ENCODE measurements at regions not wholly inside any gene's neighbourhood (a gene's known extent, or its start where the extent isn't known, plus 50 kb on each side); places are given as distances from the start of the nearest gene placed in this dataset.
A peak's percentile ranks its signal among the peaks of the same experiment; 100 is the strongest.
"Not testable (repeated sequence)": the region's sequence is repeated elsewhere in the genome, so short reads cannot be mapped to it uniquely, and the experiment has no call there.

DNA sequence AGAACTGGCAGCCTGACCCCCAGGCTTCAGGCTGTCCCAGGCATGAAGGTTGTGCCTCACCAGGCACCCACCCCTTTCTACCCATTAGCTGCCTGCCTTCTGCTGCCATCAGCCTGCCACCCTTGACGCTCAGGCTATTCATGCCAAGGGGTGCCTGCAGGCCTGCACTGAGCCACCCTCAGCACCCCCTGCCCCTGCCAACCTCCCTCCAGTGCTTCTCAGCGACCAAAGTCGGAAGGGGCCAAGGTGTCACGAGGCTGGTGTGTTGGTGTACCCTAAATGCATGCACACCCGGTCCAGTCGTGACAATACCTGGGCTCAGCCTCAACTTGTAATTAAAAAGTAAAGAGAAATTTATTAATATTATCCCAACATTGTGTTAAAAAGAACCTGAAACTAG is 422.7 kb downstream of the ARL4A start:
- peaks cover 0 to 5% (median 3%) of the 10 kb centered on the region in 5 donors for H3K27me3 Mint-ChIP-seq
- no peaks in the 10 kb centered on the region for H3K4me1 ChIP-seq (ENCODE audit: control insufficient read depth in 2 of 2, insufficient read depth in 2 of 2, low read length in 2 of 2)
- no peaks in the 10 kb centered on the region for H3K27me3 ChIP-seq (ENCODE audit: control insufficient read depth in 2 of 2, insufficient read depth in 2 of 2, low read length in 2 of 2)
- ATAC-seq (no peak), DNase-seq (no peak)
- H3K36me3 Mint-ChIP-seq = no peaks in the 10 kb centered on the region
- H3K36me3 ChIP-seq (ENCODE audit: control insufficient read depth in 2 of 3, insufficient read depth in 3 of 3, low read length in 3 of 3) = no peaks in the 10 kb centered on the region
- CTCF ChIA-PET = no interaction called here
- no peaks in the 10 kb centered on the region for H3K9me3 ChIP-seq (ENCODE audit: control insufficient read depth in 2 of 3, low read length in 3 of 3)
- POLR2A ChIA-PET = no interaction called here
- H3K9me3 Mint-ChIP-seq = peaks cover 0 to 2% (median 0%) of the 10 kb centered on the region in 11 donors
- no peak overlapping the region for H3K27ac ChIP-seq (ENCODE audit: low read depth, low read length)
- H3K4me3 Mint-ChIP-seq = no peak overlapping the region
- no peaks in the 10 kb centered on the region for H3K4me1 Mint-ChIP-seq
- intact Hi-C loops (cut with micrococcal nuclease) = no loop called here
- H3K27ac Mint-ChIP-seq = peak overlapping the region in 1 of 9 donors; percentile 33
- no peak overlapping the region for H3K4me3 ChIP-seq (ENCODE audit: low read length)

DNA sequence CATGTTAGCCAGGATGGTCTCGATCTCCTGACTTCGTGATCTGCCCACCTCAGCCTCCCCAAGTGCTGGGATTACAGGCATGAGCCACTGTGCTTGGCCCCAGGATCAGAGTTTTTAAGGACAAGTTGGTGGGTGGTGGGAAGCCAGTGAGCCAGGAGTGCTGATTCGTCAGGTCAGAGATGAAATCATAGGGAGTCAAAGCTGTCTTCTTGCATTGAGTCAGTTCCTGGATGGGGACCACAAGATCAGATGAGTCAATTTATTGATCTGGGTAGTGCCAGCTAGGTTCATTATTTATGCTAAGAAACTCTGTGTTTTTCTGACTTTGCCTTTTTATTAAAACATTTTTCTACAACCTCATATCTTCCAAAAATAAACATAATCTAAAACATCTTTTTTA is 423.8 kb downstream of the ARL4A start:
- ATAC-seq = no peak
- Mint-ChIP-seq H3K4me1 (no peaks in the 10 kb centered on the region), H3K36me3 (no peaks in the 10 kb centered on the region), H3K9me3 (peaks cover 0 to 2% (median 0%) of the 10 kb centered on the region in 11 donors), H3K27me3 (peaks cover 0 to 5% (median 3%) of the 10 kb centered on the region in 5 donors), H3K27ac (no peak overlapping the region), H3K4me3 (no peak overlapping the region)
- intact Hi-C loops (cut with micrococcal nuclease) = no loop called here
- CTCF ChIA-PET = no interaction called here
- no peaks in the 10 kb centered on the region for H3K4me1 ChIP-seq (ENCODE audit: control insufficient read depth in 2 of 2, insufficient read depth in 2 of 2, low read length in 2 of 2)
- H3K27ac ChIP-seq (ENCODE audit: low read depth, low read length) = no peak overlapping the region
- DNase-seq = no peak
- POLR2A ChIA-PET = no interaction called here
- H3K27me3 ChIP-seq (ENCODE audit: control insufficient read depth in 2 of 2, insufficient read depth in 2 of 2, low read length in 2 of 2) = no peaks in the 10 kb centered on the region
- no peaks in the 10 kb centered on the region for H3K36me3 ChIP-seq (ENCODE audit: control insufficient read depth in 2 of 3, insufficient read depth in 3 of 3, low read length in 3 of 3)
- no peaks in the 10 kb centered on the region for H3K9me3 ChIP-seq (ENCODE audit: control insufficient read depth in 2 of 3, low read length in 3 of 3)
- no peak overlapping the region for H3K4me3 ChIP-seq (ENCODE audit: low read length)

DNA sequence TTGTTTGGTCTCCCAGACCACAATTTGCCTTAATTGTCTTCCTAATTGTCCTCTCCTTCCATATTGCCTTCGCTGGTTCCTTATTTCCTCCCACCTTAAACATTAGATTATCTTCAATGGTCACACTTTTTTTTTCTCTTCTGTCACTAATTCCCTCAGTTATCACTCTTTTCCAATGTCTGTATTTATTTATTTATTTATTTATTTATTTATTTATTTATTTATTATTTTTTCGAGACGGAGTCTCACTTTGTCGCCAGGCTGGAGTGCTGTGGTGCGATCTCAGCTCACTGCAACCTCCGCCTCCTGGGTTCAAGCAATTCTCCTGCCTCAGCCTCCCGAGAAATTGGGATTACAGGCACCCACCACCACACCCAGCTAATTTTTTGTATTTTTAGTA is 426.8 kb downstream of the ARL4A start:
- H3K36me3 Mint-ChIP-seq; CTCF ChIA-PET; ATAC-seq; H3K4me3 ChIP-seq (ENCODE audit: low read length); H3K4me3 Mint-ChIP-seq; H3K27ac Mint-ChIP-seq; DNase-seq; H3K4me1 ChIP-seq (ENCODE audit: control insufficient read depth in 2 of 2, insufficient read depth in 2 of 2, low read length in 2 of 2); POLR2A ChIA-PET; H3K9me3 Mint-ChIP-seq; H3K27ac ChIP-seq (ENCODE audit: low read depth, low read length); H3K27me3 ChIP-seq (ENCODE audit: control insufficient read depth in 2 of 2, insufficient read depth in 2 of 2, low read length in 2 of 2); H3K9me3 ChIP-seq (ENCODE audit: control insufficient read depth in 2 of 3, low read length in 3 of 3); intact Hi-C loops (cut with micrococcal nuclease); H3K27me3 Mint-ChIP-seq; H3K4me1 Mint-ChIP-seq; H3K36me3 ChIP-seq (ENCODE audit: control insufficient read depth in 2 of 3, insufficient read depth in 3 of 3, low read length in 3 of 3): not testable (repeated sequence)

DNA sequence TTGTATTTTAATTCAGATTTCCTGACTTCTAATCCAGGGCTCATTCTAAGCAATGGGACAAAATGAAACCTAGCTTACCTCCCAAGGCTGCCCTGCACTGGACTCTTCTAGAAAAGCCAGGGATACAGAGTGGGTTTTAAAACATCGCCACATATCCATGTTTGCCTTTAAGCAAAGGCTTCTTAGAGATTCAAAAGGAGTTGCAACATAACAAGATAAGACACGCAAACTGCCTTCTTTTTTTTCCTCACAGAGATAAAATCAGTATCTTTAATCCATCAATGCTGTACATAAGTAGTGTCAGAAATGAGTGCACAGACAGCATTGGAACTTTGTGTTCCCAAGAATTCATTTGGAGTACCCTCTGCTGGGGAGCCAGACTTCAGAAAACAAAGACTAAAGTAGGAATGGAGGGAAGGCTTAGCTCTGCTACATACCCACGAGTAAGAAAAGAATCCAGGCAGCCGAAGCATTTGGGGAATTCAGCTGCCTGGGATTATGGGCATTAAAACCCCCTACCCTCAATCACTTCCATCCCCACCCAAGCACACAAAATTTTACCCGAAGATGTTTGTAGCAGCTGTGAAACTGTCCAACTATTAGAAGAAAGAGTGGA is 427.8 kb downstream of the ARL4A start:
- POLR2A ChIA-PET = no interaction called here
- Mint-ChIP-seq H3K4me1 (no peaks in the 10 kb centered on the region), H3K27me3 (peaks cover 0 to 6% (median 4%) of the 10 kb centered on the region in 5 donors), H3K9me3 (no peaks in the 10 kb centered on the region), H3K36me3 (no peaks in the 10 kb centered on the region), H3K27ac (no peak overlapping the region), H3K4me3 (no peak overlapping the region)
- no peaks in the 10 kb centered on the region for H3K4me1 ChIP-seq (ENCODE audit: control insufficient read depth in 2 of 2, insufficient read depth in 2 of 2, low read length in 2 of 2)
- intact Hi-C loops (cut with micrococcal nuclease) = loop anchor here (5.0 kb wide), 2 partner anchors 428 to 478 kb away; partner anchors contain the start of gene ARL4A (in 1 of the 2)
- no peaks in the 10 kb centered on the region for H3K36me3 ChIP-seq (ENCODE audit: control insufficient read depth in 2 of 3, insufficient read depth in 3 of 3, low read length in 3 of 3)
- no peak overlapping the region for H3K27ac ChIP-seq (ENCODE audit: low read depth, low read length)
- no peak overlapping the region for H3K4me3 ChIP-seq (ENCODE audit: low read length)
- ATAC-seq = no peak
- CTCF ChIA-PET = no interaction called here
- DNase-seq = no peak
- H3K27me3 ChIP-seq (ENCODE audit: control insufficient read depth in 2 of 2, insufficient read depth in 2 of 2, low read length in 2 of 2) = no peaks in the 10 kb centered on the region
- no peaks in the 10 kb centered on the region for H3K9me3 ChIP-seq (ENCODE audit: control insufficient read depth in 2 of 3, low read length in 3 of 3)

DNA sequence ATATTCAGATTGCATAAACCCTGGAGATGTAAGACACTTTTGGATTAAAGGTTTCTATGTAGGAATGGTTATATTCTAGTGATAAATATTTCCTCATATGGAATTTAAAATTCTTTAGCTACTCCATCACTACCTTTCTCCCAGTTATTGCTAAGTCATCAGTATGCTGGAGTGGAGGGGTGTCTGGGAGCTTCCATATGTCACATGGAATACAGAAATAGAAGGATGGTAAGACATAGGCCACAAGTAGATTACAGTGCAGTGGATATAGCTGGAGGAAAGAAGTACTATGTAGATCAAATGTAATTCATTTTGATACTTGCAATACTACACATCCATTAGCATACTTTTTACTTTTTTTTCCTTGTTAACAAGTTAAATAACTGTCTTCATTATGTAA is 428.4 kb downstream of the ARL4A start:
- Mint-ChIP-seq H3K27ac (no peak overlapping the region), H3K4me1 (no peaks in the 10 kb centered on the region), H3K36me3 (no peaks in the 10 kb centered on the region), H3K4me3 (no peak overlapping the region), H3K9me3 (no peaks in the 10 kb centered on the region), H3K27me3 (peaks cover 0 to 6% (median 4%) of the 10 kb centered on the region in 5 donors)
- H3K27ac ChIP-seq (ENCODE audit: low read depth, low read length) = no peak overlapping the region
- ATAC-seq (no peak), DNase-seq (no peak)
- no peaks in the 10 kb centered on the region for H3K27me3 ChIP-seq (ENCODE audit: control insufficient read depth in 2 of 2, insufficient read depth in 2 of 2, low read length in 2 of 2)
- H3K36me3 ChIP-seq (ENCODE audit: control insufficient read depth in 2 of 3, insufficient read depth in 3 of 3, low read length in 3 of 3) = no peaks in the 10 kb centered on the region
- intact Hi-C loops (cut with micrococcal nuclease) = loop anchor here (2.0 to 5.0 kb wide), 3 partner anchors 429 to 479 kb away; partner anchors contain the start of gene ARL4A (in 1 of the 2)
- ChIA-PET CTCF (no interaction called here), POLR2A (no interaction called here)
- H3K4me1 ChIP-seq (ENCODE audit: control insufficient read depth in 2 of 2, insufficient read depth in 2 of 2, low read length in 2 of 2) = no peaks in the 10 kb centered on the region
- H3K4me3 ChIP-seq (ENCODE audit: low read length) = no peak overlapping the region
- no peaks in the 10 kb centered on the region for H3K9me3 ChIP-seq (ENCODE audit: control insufficient read depth in 2 of 3, low read length in 3 of 3)

DNA sequence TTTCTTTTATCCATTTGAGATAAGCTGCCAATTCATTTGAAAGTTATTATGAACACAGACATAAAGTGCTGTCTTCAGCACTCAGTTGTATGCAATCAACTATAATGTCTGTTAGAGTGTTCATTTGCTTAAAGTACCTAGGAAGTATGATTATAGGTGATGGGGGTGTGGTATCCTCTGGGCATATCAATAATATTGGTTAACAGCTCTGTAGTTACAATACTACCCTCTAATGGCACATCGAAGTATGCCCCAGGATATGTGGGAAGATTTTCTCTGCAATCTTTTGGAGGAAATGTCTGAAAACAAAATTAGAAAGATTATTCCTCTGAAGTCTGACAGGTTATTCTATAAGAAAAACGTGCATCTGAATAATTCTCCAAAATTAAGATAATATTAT is 429.7 kb downstream of the ARL4A start:
- ChIA-PET POLR2A (no interaction called here), CTCF (no interaction called here)
- Mint-ChIP-seq H3K27ac (no peak overlapping the region), H3K36me3 (no peaks in the 10 kb centered on the region), H3K27me3 (peaks cover 0 to 5% (median 3%) of the 10 kb centered on the region in 5 donors), H3K9me3 (peaks cover 0 to 9% (median 2%) of the 10 kb centered on the region in 11 donors), H3K4me1 (no peaks in the 10 kb centered on the region), H3K4me3 (no peak overlapping the region)
- Histone ChIP-seq H3K9me3 (ENCODE audit: control insufficient read depth in 2 of 3, low read length in 3 of 3) (no peaks in the 10 kb centered on the region), H3K27me3 (ENCODE audit: control insufficient read depth in 2 of 2, insufficient read depth in 2 of 2, low read length in 2 of 2) (no peaks in the 10 kb centered on the region), H3K4me1 (ENCODE audit: control insufficient read depth in 2 of 2, insufficient read depth in 2 of 2, low read length in 2 of 2) (no peaks in the 10 kb centered on the region), H3K36me3 (ENCODE audit: control insufficient read depth in 2 of 3, insufficient read depth in 3 of 3, low read length in 3 of 3) (no peaks in the 10 kb centered on the region), H3K27ac (ENCODE audit: low read depth, low read length) (no peak overlapping the region), H3K4me3 (ENCODE audit: low read length) (no peak overlapping the region)
- intact Hi-C loops (cut with micrococcal nuclease) = loop anchor here (2.0 to 5.0 kb wide), 3 partner anchors 430 to 480 kb away; partner anchors contain the start of gene ARL4A (in 1 of the 2)
- ATAC-seq = no peak
- DNase-seq = no peak

DNA sequence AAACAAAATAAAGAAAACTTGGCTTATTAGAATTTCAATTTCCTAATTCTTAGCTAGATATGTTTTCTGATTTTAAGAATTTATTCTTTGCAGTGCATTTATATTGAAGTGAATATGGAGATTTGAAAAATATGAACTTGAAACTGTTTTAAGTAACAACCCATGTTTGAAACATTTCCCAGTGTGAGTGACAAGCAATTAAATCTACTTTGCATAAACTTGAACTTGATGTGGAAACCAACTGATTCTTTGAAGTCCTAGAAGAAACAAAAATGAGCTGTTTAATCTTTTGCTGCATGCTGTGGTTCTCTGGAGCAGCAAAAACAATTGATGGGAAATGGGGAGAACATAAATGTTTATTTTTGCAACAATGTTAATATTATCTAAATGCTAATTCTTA is 430.2 kb downstream of the ARL4A start:
- DNase-seq (no peak), ATAC-seq (no peak)
- Histone ChIP-seq H3K4me3 (ENCODE audit: low read length) (no peak overlapping the region), H3K9me3 (ENCODE audit: control insufficient read depth in 2 of 3, low read length in 3 of 3) (no peaks in the 10 kb centered on the region), H3K36me3 (ENCODE audit: control insufficient read depth in 2 of 3, insufficient read depth in 3 of 3, low read length in 3 of 3) (no peaks in the 10 kb centered on the region), H3K27me3 (ENCODE audit: control insufficient read depth in 2 of 2, insufficient read depth in 2 of 2, low read length in 2 of 2) (no peaks in the 10 kb centered on the region), H3K4me1 (ENCODE audit: control insufficient read depth in 2 of 2, insufficient read depth in 2 of 2, low read length in 2 of 2) (no peaks in the 10 kb centered on the region), H3K27ac (ENCODE audit: low read depth, low read length) (no peak overlapping the region)
- intact Hi-C loops (cut with micrococcal nuclease) = loop anchor here (2.0 to 5.0 kb wide), 3 partner anchors 430 to 480 kb away; partner anchors contain the start of gene ARL4A (in 1 of the 2)
- H3K27me3 Mint-ChIP-seq = peaks cover 0 to 5% (median 3%) of the 10 kb centered on the region in 5 donors
- no peak overlapping the region for H3K27ac Mint-ChIP-seq
- peaks cover 0 to 13% (median 3%) of the 10 kb centered on the region in 11 donors for H3K9me3 Mint-ChIP-seq
- H3K4me3 Mint-ChIP-seq = no peak overlapping the region
- no peaks in the 10 kb centered on the region for H3K4me1 Mint-ChIP-seq
- CTCF ChIA-PET = no interaction called here
- H3K36me3 Mint-ChIP-seq = peaks cover 0 to 4% (median 0%) of the 10 kb centered on the region in 5 donors
- POLR2A ChIA-PET = no interaction called here
